Body of pancreas (tissue), 4 donors: ENCODE measurements at regions not wholly inside any gene's neighbourhood (a gene's known extent, or its start where the extent isn't known, plus 50 kb on each side); places are given as distances from the start of the nearest gene placed in this dataset.

Source experiments
- POLR2A ChIP-seq, 3 donors: fragments of 450-650 bp; IDR thresholded peaks; one replicate each; pipeline ENCODE4 v1.6.1; 2016; ENCODE audit warnings: antibody characterized with exemption in 3 of 3, mild to moderate bottlenecking in 2 of 3
- TF ChIP-seq, protein P1 (sequence below), 7 experiments: fragments of 450-650 bp in 4 of 7; fragments of 200-600 bp in 3 of 7; sonication (generic) in 3 of 7; IDR thresholded peaks; one replicate each; pipeline ENCODE4 v1.5.1; 2016 to 2019; ENCODE audit warnings: antibody characterized with exemption in 7 of 7

DNA sequence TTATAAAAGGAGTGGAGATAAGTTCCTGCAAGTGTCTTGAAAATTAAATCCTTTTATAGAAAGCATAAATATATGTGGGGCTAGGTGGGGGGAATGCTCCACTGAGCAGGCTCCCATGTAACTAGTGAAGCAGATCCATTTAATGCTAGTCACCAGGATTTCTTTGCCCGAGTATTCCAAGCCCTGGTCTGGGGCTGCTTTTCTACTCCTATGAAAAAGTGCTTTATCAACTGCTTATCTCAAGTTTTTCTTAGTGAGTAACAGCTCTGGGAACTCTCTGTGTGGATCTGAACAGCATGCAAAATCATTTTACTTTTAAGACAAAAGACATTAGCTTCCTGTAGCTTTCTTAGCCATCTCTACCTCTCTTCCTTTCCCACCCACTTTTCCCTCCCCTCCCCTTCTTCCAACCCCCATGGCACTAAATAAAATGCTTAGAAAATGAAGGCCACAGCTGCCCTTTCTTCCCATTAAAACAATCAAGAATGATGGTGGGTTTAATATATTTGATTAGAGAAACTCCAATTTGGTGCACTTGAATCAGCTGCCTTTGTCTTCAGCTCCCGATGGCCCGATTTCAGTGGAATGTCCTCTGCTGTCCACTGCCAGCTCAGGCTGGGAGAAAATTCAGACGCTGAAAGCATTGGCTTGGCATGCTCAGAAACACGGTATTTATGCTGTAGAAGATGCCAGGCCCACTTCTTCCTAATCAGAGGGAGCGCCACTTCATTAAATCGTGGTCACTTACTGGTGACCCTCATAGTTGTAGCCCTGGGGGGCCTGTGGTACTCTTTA lies 475.1 kb downstream of the FOXO1 start:
- TF ChIP-seq, protein P1, sequence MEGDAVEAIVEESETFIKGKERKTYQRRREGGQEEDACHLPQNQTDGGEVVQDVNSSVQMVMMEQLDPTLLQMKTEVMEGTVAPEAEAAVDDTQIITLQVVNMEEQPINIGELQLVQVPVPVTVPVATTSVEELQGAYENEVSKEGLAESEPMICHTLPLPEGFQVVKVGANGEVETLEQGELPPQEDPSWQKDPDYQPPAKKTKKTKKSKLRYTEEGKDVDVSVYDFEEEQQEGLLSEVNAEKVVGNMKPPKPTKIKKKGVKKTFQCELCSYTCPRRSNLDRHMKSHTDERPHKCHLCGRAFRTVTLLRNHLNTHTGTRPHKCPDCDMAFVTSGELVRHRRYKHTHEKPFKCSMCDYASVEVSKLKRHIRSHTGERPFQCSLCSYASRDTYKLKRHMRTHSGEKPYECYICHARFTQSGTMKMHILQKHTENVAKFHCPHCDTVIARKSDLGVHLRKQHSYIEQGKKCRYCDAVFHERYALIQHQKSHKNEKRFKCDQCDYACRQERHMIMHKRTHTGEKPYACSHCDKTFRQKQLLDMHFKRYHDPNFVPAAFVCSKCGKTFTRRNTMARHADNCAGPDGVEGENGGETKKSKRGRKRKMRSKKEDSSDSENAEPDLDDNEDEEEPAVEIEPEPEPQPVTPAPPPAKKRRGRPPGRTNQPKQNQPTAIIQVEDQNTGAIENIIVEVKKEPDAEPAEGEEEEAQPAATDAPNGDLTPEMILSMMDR (IDR thresholded peaks at IDR 0.05): no peak
- TF ChIP-seq POLR2A (IDR thresholded peaks at IDR 0.05): no peak
